NCI-H2081 treated with DMSO at 0.1 percent for 48 hours (cell line): ENCODE measurements at regions not wholly inside any gene's neighbourhood (a gene's known extent, or its start where the extent isn't known, plus 50 kb on each side); places are given as distances from the start of the nearest gene placed in this dataset.
"Not testable (repeated sequence)": the region's sequence is repeated elsewhere in the genome, so short reads cannot be mapped to it uniquely, and the experiment has no call there.

ENCODE experiments used
- DNase-seq: peaks from one replicate; lab custom pipeline; 2025; lab: John Stamatoyannopoulos, UW

GRCh38 chr2:209181984-209182383 lies 241.9 kb upstream of the MAP2 start:
- no peak for DNase-seq

GRCh38 chr2:209186886-209187285 lies 237.0 kb upstream of the MAP2 start:
- not testable (repeated sequence) for DNase-seq

- no peak for DNase-seq
These were observed 234.0 kb upstream of the MAP2 start for GRCh38 chr2:209189893-209190292.

DNA sequence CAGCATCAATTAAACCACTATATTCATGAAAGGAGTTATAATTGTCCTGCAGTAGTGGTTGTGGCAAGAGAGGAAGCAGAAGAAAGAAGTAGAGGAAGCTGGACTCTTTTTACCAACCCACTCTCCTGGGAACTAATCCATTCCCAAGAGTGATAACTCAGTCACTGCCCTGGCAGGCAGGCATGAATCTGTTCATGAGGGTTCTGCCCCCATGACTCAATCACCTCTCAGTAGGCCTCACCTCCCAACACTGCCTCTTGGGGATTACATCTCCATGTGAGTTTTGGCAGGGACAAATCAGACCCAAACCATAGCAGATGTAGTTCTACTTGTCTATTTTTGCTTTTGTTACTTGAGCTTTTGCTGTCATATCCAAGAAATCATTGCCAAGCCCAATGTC lies 232.7 kb upstream of the MAP2 start:
- no peak for DNase-seq

DNA sequence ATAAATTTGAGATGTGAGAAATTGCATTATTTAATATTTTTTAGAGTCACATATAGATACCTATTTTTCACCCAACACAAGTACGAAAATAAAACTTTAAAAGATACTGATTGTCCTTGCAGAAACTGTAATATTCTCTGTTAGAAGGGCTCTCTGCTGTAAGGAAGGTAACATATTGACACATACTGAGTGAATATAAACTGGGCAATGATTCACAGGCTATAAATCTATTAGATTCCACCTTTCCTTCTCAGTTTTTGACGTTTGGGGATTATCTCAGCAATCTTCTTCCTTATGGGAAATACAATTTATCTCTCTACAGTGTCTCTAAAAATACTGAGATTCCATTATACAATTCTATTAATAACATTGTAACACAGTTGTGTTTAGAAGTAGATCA lies 229.1 kb upstream of the MAP2 start:
- no peak for DNase-seq

GRCh38 chr2:209208211-209208610 lies 215.6 kb upstream of the MAP2 start:
- DNase-seq = no peak

DNA sequence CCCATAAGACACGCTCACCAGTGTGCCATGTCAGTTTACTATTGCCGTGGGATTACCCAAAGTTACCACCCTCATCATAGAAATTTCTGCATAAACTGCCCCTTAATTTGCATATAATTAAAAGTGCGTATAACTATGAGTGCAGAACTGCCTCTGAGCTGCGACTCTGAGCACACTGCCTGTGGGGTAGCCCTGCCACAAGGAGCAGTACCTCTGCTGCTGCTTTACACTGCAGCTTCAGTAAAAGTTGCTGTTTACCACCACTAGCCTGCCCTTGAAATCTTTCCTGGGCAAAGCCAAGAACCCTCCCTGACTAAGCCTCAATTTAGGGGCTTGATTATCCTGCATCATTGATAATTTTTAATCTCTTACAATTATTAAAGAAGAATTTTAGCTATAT lies 213.9 kb upstream of the MAP2 start:
- DNase-seq = no peak

DNA sequence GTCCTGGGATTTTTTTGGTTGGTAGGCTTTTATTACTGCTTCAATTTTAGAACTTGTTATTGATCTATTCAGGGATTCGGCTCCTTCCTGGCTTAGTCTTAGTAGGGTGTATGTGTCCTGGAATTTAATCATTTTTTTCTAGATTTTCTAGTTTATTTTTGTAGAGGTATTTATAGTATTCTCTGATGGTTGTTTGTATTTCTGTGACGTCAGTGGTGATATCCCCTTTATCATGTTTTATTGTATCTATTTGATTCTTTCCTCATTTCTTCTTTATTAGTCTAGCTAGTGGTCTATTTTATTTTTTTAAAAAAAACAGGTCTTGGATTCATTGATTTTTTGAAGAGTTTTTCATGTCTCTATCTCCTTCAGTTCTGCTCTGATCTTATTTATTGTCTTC lies 193.3 kb upstream of the MAP2 start:
- no peak for DNase-seq

GRCh38 chr2:209236377-209236776 lies 187.5 kb upstream of the MAP2 start:
- DNase-seq = no peak

- DNase-seq = no peak
These were observed 184.9 kb upstream of the MAP2 start for GRCh38 chr2:209238765-209239584.

DNA sequence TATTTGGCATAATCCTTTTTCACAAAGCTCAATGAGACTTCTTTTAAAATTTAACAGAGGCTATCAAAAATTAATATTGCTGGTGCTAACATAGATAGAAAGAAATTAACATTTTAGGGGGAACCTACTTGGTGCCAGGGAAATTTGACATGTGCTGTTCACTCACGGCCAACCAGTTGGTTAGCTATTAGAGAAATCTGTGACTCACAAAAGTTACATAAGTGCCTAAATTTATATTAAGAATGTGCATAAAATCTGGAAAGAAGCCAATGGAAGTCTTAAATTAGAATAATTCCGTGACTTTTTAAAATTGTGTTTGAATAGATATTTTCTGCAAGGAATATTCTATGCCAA lies 184.3 kb upstream of the MAP2 start:
- DNase-seq = no peak

DNA sequence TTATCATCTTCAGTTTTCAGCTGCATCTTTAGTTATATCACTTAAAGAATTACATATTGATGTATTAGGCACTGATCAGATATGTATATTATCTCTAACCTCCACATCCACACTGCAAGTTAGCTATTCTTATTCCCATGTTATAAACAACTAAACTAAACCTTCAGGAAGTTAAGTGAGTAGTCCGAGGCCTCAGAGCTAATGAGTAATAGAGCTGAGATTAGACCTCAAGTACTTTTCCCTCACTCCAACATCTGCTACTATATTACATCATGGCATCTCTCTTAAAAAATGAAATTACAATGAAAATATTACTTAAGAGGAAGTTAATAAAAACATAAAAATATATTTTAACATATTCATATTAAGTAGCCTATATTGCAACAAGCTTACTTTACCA lies 183.6 kb upstream of the MAP2 start:
- DNase-seq = no peak

DNA sequence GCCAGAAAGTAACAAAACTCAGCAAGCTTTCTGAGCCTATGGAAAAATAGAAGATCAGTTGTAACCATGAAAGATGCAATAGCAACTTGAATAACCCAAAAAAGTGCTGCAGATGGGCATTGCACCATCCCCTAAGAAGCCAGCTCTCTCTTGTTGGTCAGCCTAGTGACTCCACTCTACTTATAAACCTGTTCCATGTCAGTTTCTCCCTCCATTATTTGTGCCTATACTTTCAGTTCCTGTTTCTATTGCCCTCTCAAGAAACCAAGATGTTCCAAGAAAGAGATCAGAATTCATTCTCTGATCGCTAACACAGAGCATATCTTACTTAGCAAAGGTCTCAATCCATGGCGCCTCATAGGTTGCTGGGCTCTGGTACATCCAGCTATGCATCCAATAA lies 170.3 kb upstream of the MAP2 start:
- no peak for DNase-seq

- DNase-seq = no peak
These were observed 164.1 kb upstream of the MAP2 start for GRCh38 chr2:209259767-209260166.

GRCh38 chr2:209260281-209260680 lies 163.6 kb upstream of the MAP2 start:
- DNase-seq = no peak

DNA sequence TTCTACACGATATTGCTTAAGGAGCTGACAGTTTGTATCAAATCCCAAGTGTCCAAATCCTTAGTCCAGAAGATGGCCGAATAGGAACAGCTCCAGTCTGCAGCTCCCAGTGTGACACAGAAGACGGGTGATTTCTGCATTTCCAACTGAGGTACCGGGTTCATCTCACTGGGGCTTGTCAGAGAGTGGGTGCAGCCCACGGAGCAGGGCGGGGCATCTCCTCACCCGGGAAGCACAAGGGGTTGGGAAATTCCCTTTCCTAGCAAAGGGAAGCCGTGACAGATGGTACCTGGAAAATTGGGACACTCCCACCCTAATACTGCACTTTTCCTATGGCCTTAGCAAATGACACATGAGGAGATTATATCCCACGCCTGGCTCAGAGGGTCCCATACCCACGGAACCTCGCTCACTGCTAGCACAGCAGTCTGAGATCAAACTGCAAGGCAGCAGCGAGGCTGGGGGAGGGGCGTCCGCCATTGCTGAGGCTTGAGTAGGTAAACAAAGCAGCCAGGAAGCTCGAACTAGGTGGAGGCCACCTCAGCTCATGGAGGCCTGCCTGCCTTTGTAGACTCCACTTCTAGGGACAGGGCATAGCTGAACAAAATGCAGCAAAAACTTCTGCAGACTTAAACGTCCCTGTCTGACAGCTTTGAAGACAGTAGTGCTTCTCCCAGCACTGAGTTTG lies 162.3 kb upstream of the MAP2 start:
- not testable (repeated sequence) for DNase-seq

GRCh38 chr2:209269024-209269423 lies 154.8 kb upstream of the MAP2 start:
- DNase-seq = no peak

- DNase-seq = no peak
These were observed 147.8 kb upstream of the MAP2 start for GRCh38 chr2:209276000-209276399.

DNA sequence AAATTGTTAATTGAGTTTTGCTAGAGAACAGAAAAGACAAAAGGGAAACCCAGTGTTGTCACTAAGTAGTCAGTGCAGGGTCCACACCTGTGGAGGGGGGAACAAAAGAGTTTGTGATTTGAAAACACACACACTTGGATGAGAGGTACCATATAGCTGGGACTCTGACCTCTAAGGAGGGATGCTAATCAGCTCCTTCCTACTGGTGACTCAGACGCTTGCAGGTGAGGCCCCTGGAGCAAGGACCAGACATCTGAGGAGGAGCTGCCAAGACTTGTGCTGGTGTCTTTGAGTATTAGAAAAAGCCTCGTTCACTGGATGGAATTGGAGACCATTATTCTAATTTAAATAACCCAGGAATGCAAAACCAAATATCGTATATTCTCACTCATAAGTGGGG lies 146.4 kb upstream of the MAP2 start:
- no peak for DNase-seq

DNA sequence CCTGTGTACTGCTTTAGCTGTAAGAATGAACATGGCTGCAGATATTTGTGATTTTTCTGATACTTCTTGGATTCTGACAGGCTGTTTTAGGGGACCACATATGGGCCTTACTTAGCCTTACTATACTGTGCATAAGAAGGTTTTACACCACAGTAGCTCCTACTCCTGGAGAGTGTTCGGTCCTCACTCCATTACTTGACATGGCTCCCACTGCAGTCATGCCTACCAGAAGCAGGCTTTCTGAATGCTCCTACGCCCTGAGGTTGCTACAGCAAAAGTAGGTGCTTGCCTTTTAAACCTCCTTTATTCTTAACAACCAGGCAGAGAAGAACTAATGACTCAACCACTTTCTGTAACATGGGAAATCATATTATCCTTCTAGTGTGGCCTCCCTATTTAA lies 125.2 kb upstream of the MAP2 start:
- DNase-seq = no peak

DNA sequence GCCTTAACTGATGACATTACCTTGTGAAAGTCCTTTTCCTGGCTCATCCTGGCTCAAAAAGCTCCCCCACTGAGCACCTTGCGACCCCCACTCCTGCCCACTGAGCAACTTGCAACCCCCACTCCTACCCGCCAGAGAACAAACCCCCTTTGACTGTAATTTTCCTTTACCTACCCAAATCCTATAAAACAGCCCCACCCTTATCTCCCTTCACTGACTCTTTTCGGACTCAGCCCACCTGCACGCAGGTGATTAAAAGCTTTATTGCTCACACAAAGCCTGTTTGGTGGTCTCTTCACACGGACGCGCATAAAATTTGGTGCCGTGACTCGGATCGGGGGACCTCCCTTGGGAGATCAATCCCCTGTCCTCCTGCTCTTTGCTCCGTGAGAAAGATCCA lies 124.4 kb upstream of the MAP2 start:
- not testable (repeated sequence) for DNase-seq

GRCh38 chr2:209300766-209301165 lies 123.1 kb upstream of the MAP2 start:
- not testable (repeated sequence) for DNase-seq

DNA sequence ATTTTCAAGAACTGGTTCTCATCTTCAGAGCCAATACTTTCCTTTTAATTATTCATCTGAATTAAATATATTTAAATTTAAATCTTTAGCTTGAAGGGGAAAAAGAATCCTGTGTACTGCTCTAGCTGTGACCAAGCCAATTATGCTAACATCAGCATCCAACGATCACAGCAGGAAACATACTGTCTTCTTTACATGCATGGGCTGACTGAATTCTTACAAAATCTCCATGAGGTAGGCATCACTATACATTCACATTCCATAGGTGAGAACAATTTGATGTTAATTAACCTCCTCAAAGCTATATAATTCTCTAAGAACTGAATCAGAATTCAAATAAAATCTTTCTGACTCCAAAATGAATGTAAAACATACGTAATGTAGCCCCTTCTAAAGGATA lies 118.8 kb upstream of the MAP2 start:
- no peak for DNase-seq

GRCh38 chr2:209305746-209306196 lies 118.1 kb upstream of the MAP2 start:
- no peak for DNase-seq
